GM12865 (cell line): ENCODE measurements at regions not wholly inside any gene's neighbourhood (a gene's known extent, or its start where the extent isn't known, plus 50 kb on each side); places are given as distances from the start of the nearest gene placed in this dataset.

Experiments used
- DNase-seq: peaks from one replicate; pipeline ENCODE4 v3.0.0; 2010; ENCODE audit warnings: low read depth
- H3K4me3 ChIP-seq: 2 replicates; pipeline ENCODE4 v1.5.1; 2011; ENCODE audit warnings: mild to moderate bottlenecking, low read depth, low read length, control low read depth
- TF ChIP-seq, protein P1 (sequence below): IDR thresholded peaks from 2 replicates; pipeline ENCODE4 v1.5.1; 2011; ENCODE audit warnings: low read length, control low read depth, low read depth, inconsistent platforms; ENCODE audit not compliant: insufficient read depth; ENCODE audit errors: missing control alignments

GRCh38 chr6:8195714-8196102, 93.4 kb upstream of the EEF1E1 start:
- TF ChIP-seq, protein P1, sequence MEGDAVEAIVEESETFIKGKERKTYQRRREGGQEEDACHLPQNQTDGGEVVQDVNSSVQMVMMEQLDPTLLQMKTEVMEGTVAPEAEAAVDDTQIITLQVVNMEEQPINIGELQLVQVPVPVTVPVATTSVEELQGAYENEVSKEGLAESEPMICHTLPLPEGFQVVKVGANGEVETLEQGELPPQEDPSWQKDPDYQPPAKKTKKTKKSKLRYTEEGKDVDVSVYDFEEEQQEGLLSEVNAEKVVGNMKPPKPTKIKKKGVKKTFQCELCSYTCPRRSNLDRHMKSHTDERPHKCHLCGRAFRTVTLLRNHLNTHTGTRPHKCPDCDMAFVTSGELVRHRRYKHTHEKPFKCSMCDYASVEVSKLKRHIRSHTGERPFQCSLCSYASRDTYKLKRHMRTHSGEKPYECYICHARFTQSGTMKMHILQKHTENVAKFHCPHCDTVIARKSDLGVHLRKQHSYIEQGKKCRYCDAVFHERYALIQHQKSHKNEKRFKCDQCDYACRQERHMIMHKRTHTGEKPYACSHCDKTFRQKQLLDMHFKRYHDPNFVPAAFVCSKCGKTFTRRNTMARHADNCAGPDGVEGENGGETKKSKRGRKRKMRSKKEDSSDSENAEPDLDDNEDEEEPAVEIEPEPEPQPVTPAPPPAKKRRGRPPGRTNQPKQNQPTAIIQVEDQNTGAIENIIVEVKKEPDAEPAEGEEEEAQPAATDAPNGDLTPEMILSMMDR = no peak
- H3K4me3 ChIP-seq = no peak overlapping the region
- DNase-seq = no peak

- no peak for DNase-seq
- H3K4me3 ChIP-seq = no peak overlapping the region
- TF ChIP-seq, protein P1 = no peak
Measured at GRCh38 chr6:8195040-8195713, 92.8 kb upstream of the EEF1E1 start.

GRCh38 chr6:8194490-8194889, 92.1 kb upstream of the EEF1E1 start:
- no peak for DNase-seq
- TF ChIP-seq, protein P1 = no peak
- H3K4me3 ChIP-seq = no peak overlapping the region

DNA sequence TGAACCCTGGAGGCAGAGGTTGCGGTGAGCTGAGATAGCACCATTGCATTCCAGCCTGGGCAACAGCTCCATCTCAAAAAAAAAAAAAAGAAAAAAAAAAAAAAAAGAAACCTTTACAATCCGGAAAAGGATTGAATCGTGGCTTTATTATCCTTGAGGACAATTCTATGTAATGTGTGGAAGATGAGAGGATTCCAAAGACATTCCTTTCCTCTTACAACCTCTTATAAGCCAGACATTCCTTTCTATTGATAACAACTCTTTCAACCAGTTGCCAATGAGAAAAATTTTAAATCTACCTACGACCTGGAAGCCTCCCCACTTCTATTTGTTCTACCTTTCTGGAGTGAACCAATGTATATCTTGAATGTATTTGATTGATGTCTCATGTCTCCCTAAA, 91.2 kb upstream of the EEF1E1 start:
- H3K4me3 ChIP-seq = no peak overlapping the region
- TF ChIP-seq, protein P1 = no peak
- DNase-seq = no peak

GRCh38 chr6:8192597-8192996, 90.2 kb upstream of the EEF1E1 start:
- H3K4me3 ChIP-seq = no peak overlapping the region
- no peak for DNase-seq
- TF ChIP-seq, protein P1 = no peak

DNA sequence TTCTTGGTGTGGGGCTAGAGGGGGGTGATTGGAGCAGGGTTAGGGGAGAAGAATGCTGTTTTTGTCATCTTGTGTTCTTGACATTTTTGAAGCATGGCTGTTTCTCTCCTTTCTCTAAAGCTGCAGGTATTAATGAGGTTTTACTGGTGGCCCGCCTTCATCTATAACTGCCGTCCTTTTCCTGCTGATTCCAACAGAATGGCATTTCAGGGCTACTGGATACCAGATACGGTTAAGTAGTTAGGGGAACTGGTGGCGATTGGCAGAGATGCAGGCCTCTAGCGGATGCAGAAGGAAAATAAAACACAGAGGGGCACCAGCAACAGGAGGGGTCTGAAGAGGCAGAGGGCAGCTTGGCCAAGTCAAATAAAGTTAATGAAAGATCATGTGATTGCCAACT, 89.7 kb upstream of the EEF1E1 start:
- TF ChIP-seq, protein P1 = no peak
- DNase-seq = no peak
- no peak overlapping the region for H3K4me3 ChIP-seq

- TF ChIP-seq, protein P1 = no peak
- H3K4me3 ChIP-seq = no peak overlapping the region
- no peak for DNase-seq
Measured at GRCh38 chr6:8191629-8192028, 89.3 kb upstream of the EEF1E1 start.
